Caki2 (cell line): ENCODE measurements at regions not wholly inside any gene's neighbourhood (a gene's known extent, or its start where the extent isn't known, plus 50 kb on each side); places are given as distances from the start of the nearest gene placed in this dataset.
"Not testable (repeated sequence)": the region's sequence is repeated elsewhere in the genome, so short reads cannot be mapped to it uniquely, and the experiment has no call there.

Experiments
- DNase-seq: peaks from one replicate; pipeline ENCODE4 v3.0.0-alpha.2; 2015; ENCODE audit warnings: low read depth
- in situ Hi-C: cut with HindIII; loops from 2 replicates; pipeline ENCODE4 v1.10.0; 2016; ENCODE audit warnings: low sequenced_read_pairs, low pct_unique_long_range_greater_than_20kb, mixed read lengths

DNA sequence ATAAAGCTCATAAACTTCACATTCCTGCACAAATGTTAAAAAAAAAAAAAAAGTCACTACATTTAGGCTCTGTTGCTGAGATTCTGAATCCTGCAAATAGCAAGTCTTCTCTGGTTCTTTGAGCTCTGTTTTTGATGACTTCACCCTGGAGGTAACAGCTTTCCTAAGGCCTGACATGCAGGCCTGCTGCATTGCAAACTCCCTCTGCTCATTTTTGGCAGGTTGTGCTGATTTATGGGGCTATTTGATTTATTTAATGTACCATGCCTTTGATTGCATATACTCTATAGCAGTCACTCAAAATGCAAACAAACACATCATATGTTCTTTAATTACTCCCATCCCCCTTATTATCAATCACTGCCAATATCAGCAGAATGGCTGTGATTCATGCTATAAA is 416.1 kb upstream of the IZUMO3 start:
- DNase-seq, result no peak
- in situ Hi-C loops, result no loop called here

DNA sequence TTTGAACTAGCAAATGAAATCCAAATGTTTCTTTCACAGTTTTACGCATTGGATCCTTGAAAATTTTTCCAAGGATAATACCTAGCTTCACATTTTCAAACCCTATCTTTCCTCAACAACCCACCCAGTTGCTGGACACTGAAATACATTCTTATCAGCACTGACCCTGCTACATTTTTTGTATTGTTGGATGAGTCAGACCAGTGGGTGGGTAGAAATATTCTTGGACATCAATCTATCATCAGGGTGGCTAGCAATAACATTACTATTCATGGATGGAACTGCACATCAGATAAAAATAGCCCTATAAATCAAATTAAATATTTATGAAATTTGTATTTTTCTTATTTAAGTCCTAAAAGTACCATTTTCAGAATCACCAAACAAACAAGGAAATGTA is 407.4 kb upstream of the IZUMO3 start:
- in situ Hi-C loops, result no loop called here
- no peak for DNase-seq

- in situ Hi-C loops, result no loop called here
- DNase-seq, result no peak
Measured at GRCh38 chr9:24939109-24939850, 393.6 kb upstream of the IZUMO3 start.

DNA sequence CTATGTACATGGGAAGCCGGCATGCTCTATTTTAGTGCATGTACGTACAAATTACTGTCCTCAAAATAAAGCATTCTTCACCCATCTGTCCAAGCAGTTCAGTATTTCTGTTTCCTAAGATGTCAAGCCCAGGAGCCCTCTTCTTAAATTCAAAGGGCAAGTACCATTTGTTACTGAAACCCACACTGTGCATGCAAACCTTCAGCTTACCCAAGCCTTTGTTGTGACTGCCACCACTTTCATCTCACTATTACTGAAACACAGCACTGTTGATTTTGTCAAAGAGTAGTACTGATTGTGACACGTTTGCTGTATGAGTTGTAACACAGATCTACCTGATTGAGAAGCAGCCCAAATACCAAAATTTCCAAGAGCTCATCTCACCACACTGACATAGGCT is 390.4 kb upstream of the IZUMO3 start:
- no peak for DNase-seq
- in situ Hi-C loops, result no loop called here

DNA sequence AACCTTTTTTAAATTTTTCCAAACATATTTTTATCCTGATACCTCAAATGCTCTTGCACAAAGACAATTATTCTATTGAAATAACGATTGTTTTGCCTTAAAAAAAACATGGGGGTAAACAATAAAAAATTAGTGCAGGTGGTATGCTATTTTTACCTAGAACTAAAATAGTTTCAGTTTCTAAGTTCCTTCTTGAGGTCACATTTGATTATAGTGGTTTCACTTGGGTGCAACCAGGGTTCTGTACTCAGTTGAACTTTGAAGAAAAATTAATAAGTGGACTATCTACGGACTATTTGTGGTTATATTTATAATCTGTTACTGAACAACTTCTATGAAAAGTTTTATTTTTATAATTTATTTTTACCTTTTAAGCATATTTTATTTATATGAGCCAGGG is 387.1 kb upstream of the IZUMO3 start:
- in situ Hi-C loops, result no loop called here

GRCh38 chr9:24931894-24932293 is 386.2 kb upstream of the IZUMO3 start:
- in situ Hi-C loops, result no loop called here
- no peak for DNase-seq

More for the DNA sequence above, 387.1 kb upstream of the IZUMO3 start:
- DNase-seq, result no peak

- in situ Hi-C loops, result no loop called here
- DNase-seq, result no peak
Measured at GRCh38 chr9:24912767-24913166, 367.1 kb upstream of the IZUMO3 start.

DNA sequence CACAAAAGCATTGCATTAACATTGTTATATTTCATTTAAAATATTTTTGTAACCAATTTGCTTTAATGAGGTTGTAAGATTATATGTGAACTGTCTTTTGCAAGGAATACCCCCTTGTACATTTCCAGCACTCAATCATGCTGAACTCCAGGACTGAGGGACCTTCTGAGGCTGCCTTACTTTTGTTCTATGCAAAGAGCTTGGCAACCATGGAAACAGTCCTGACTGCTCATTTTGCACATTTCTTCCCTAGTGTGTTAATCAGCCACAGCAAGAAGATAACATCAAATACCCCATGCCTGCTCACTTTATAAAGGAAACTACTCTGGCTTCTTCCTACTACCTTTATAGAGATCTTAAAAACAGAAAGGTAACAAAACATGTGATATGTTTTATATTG is 355.6 kb upstream of the IZUMO3 start:
- in situ Hi-C loops, result no loop called here
- no peak for DNase-seq

GRCh38 chr9:24900179-24900578 is 354.5 kb upstream of the IZUMO3 start:
- DNase-seq, result no peak
- in situ Hi-C loops, result no loop called here

- DNase-seq, result no peak
- in situ Hi-C loops, result no loop called here
Measured at GRCh38 chr9:24899463-24899862, 353.8 kb upstream of the IZUMO3 start.

DNA sequence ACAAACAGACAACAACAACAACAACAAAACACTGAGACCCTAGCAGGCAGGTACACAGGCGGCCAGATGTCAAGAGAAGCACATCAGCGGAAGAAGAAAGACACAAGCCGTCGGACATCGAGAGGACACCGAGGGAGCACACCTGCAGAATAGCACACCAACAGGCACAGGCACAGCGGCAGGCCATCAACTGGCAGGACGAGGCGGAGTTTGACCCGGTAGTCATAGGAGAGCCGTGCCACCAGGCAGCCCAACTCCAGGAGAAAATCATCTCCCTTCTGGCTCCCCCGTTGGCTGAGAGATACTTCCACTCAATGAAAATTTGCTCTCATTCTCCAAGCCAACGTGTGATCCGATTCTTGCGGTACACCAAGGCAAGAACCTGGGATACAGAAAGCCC is 352.1 kb upstream of the IZUMO3 start:
- no peak for DNase-seq
- in situ Hi-C loops, result no loop called here

- in situ Hi-C loops, result no loop called here
- no peak for DNase-seq
Measured at GRCh38 chr9:24881361-24881760, 335.7 kb upstream of the IZUMO3 start.

- in situ Hi-C loops, result no loop called here
- no peak for DNase-seq
Measured at GRCh38 chr9:24879591-24879990, 333.9 kb upstream of the IZUMO3 start.

DNA sequence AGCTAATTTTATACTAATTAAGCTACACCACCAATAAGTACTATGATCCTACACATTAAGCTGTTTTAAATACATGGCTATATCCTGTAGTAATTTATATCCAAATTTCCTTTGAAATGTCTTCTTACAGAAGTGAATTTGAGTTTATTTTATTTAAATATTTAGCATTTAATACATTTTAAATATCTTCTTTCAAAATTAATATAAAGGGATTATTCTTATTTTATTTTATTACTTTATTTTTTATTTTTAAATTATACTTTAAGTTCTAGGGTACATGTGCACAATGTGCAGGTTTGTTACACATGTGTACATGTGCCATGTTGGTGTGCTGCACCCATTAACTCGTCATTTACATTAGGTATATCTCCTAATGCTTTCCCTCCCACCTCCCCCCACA is 310.9 kb upstream of the IZUMO3 start:
- in situ Hi-C loops, DNase-seq: not testable (repeated sequence)

DNA sequence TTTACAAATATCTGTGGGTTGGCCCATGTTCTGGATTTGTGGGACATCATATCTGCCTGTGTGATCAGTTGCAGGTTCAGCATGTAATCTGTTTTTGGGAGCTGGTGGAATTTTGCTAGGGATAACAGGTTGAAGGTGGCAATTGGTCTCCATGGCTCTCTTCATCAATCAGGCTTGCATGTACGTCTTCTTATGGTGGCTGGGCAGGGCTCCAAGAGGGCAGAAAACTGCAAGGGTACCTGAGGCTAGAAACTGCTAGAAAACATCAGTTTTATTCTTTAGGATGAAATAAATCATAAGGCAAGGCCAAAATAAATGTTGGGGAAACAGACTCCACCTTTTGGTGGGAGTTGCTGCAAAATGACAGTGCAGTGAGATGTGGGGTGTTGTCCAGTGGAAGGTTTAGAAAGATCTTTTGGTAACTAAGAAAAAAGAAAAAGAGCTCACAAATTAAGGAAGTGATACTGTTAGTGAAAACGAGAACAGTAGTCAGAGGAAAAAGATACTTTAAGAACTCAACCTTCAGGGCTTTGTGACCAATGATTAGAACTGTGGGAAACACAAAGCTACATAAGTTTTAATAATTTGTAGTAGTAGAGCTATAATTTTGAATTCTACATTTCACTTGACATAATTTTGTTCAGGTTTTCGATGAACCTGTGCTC is 300.7 kb upstream of the IZUMO3 start:
- in situ Hi-C loops, result no loop called here
- no peak for DNase-seq

- in situ Hi-C loops, result no loop called here
- no peak for DNase-seq
Measured at GRCh38 chr9:24844217-24844616, 298.5 kb upstream of the IZUMO3 start.

GRCh38 chr9:24841993-24842392 is 296.3 kb upstream of the IZUMO3 start:
- in situ Hi-C loops, result no loop called here
- DNase-seq, result no peak

GRCh38 chr9:24832307-24832706 is 286.6 kb upstream of the IZUMO3 start:
- in situ Hi-C loops, result no loop called here
- no peak for DNase-seq

DNA sequence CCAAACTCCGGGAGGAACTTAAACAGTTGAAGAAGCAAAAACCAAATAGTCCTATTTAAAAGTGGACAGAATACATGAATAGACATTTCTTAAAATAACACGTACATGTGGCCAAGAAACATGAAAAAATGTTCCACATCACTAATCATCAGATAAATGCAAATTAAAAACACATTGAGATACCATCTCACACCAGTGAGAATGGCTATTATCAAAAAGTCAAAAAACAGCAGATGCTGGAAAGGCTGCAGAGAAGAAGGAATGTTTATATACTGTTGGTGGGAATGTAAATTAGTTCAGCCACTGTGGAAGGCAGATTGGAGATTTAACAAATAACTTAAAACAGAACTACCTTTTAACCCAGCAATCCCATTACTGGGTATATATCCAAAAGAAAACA is 283.0 kb upstream of the IZUMO3 start:
- DNase-seq, result no peak
- in situ Hi-C loops, result no loop called here

GRCh38 chr9:24824607-24825006 is 278.9 kb upstream of the IZUMO3 start:
- in situ Hi-C loops, result no loop called here
- DNase-seq, result no peak
